DND-41 (cell line): ENCODE measurements at regions not wholly inside any gene's neighbourhood (a gene's known extent, or its start where the extent isn't known, plus 50 kb on each side); places are given as distances from the start of the nearest gene placed in this dataset.

Source experiments
- CTCF ChIP-seq: IDR thresholded peaks from 2 replicates; pipeline ENCODE4 v1.5.1; 2012; ENCODE audit warnings: borderline replicate concordance, low read length, moderate library complexity, mild to moderate bottlenecking; ENCODE audit not compliant: poor library complexity, severe bottlenecking; ENCODE audit errors: extremely low read depth
- EZH2 ChIP-seq: IDR thresholded peaks from 3 replicates; pipeline ENCODE4 v1.6.1; 2012; ENCODE audit warnings: borderline replicate concordance, low read depth, mild to moderate bottlenecking, moderate library complexity, low read length, inconsistent platforms; ENCODE audit not compliant: severe bottlenecking

GRCh38 chr11:38246451-38246850, 1648.4 kb upstream of the RAG2 start:
- no peak for TF ChIP-seq CTCF
- no peak for TF ChIP-seq EZH2
